ENCODE measurements at regions not wholly inside any gene's neighbourhood (a gene's known extent, or its start where the extent isn't known, plus 50 kb on each side); places are given as distances from the start of the nearest gene placed in this dataset.
A peak's percentile ranks its signal among the peaks of the same experiment; 100 is the strongest.
"Not testable (repeated sequence)": the region's sequence is repeated elsewhere in the genome, so short reads cannot be mapped to it uniquely, and the experiment has no call there.

GRCh38 chr2:131738996-131739434, 211.3 kb downstream of the CCDC74A start:
- DNase-seq (ENCODE audit: low spot score): not testable (repeated sequence)

- DNase-seq (ENCODE audit: low spot score): no peak
Measured at GRCh38 chr2:131753640-131754561, 226.2 kb downstream of the CCDC74A start.

- no peak for DNase-seq (ENCODE audit: low spot score)
Measured at GRCh38 chr2:131754929-131755720, 227.4 kb downstream of the CCDC74A start.

- DNase-seq (ENCODE audit: low spot score): no peak
Measured at GRCh38 chr2:131756141-131756907, 228.6 kb downstream of the CCDC74A start.

- not testable (repeated sequence) for DNase-seq (ENCODE audit: low spot score)
Measured at GRCh38 chr2:131758941-131759340, 231.3 kb downstream of the CCDC74A start.

GRCh38 chr2:131774955-131775555, 247.4 kb downstream of the CCDC74A start:
- not testable (repeated sequence) for DNase-seq (ENCODE audit: low spot score)

- not testable (repeated sequence) for DNase-seq (ENCODE audit: low spot score)
Measured at GRCh38 chr2:131775903-131776506, 248.3 kb downstream of the CCDC74A start.

GRCh38 chr2:131780446-131780845, 252.8 kb downstream of the CCDC74A start:
- DNase-seq (ENCODE audit: low spot score): not testable (repeated sequence)

GRCh38 chr2:131801210-131801744, 273.6 kb downstream of the CCDC74A start:
- no peak for DNase-seq (ENCODE audit: low spot score)

GRCh38 chr2:131801745-131802350, 274.2 kb downstream of the CCDC74A start:
- DNase-seq (ENCODE audit: low spot score): peak; percentile 7

GRCh38 chr2:131802351-131802836, 274.7 kb downstream of the CCDC74A start:
- not testable (repeated sequence) for DNase-seq (ENCODE audit: low spot score)

- not testable (repeated sequence) for DNase-seq (ENCODE audit: low spot score)
Measured at GRCh38 chr2:131803237-131803636, 275.5 kb downstream of the CCDC74A start.

- DNase-seq (ENCODE audit: low spot score): not testable (repeated sequence)
Measured at GRCh38 chr2:131812605-131813004, 284.9 kb downstream of the CCDC74A start.

GRCh38 chr2:131813378-131813777, 285.7 kb downstream of the CCDC74A start:
- not testable (repeated sequence) for DNase-seq (ENCODE audit: low spot score)

- not testable (repeated sequence) for DNase-seq (ENCODE audit: low spot score)
Measured at GRCh38 chr2:131818267-131818973, 290.7 kb downstream of the CCDC74A start.

GRCh38 chr2:131822237-131822721, 294.6 kb downstream of the CCDC74A start:
- not testable (repeated sequence) for DNase-seq (ENCODE audit: low spot score)

- DNase-seq (ENCODE audit: low spot score): not testable (repeated sequence)
Measured at GRCh38 chr2:131823058-131823457, 295.4 kb downstream of the CCDC74A start.

GRCh38 chr2:131824986-131825385, 297.3 kb downstream of the CCDC74A start:
- not testable (repeated sequence) for DNase-seq (ENCODE audit: low spot score)
